ENCODE measurements at regions not wholly inside any gene's neighbourhood (a gene's known extent, or its start where the extent isn't known, plus 50 kb on each side); places are given as distances from the start of the nearest gene placed in this dataset.

GRCh38 chr3:69509288-69509687 lies 123.4 kb upstream of the FRMD4B start:
- intact Hi-C loops (cut with DNase I; ENCODE audit: low total_unique reads): no loop called here
- Histone ChIP-seq H3K9me3 (no peaks in the 10 kb centered on the region), H3K27me3 (no peaks in the 10 kb centered on the region), H3K27ac (no peak overlapping the region), H3K4me1 (peaks cover 6% of the 10 kb centered on the region), H3K36me3 (ENCODE audit: low read depth, missing control alignments) (no peaks in the 10 kb centered on the region), H3K4me3 (no peak overlapping the region)
- DNase-seq: no peak
- no peak for TF ChIP-seq POLR2A (IDR thresholded peaks at IDR 0.05)
- TF ChIP-seq, protein P1, sequence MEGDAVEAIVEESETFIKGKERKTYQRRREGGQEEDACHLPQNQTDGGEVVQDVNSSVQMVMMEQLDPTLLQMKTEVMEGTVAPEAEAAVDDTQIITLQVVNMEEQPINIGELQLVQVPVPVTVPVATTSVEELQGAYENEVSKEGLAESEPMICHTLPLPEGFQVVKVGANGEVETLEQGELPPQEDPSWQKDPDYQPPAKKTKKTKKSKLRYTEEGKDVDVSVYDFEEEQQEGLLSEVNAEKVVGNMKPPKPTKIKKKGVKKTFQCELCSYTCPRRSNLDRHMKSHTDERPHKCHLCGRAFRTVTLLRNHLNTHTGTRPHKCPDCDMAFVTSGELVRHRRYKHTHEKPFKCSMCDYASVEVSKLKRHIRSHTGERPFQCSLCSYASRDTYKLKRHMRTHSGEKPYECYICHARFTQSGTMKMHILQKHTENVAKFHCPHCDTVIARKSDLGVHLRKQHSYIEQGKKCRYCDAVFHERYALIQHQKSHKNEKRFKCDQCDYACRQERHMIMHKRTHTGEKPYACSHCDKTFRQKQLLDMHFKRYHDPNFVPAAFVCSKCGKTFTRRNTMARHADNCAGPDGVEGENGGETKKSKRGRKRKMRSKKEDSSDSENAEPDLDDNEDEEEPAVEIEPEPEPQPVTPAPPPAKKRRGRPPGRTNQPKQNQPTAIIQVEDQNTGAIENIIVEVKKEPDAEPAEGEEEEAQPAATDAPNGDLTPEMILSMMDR (IDR thresholded peaks at IDR 0.05): no peak
- WGBS, 2 donors: 85 to 89% methylated on average over 3 of the region's 3 CpGs

- H3K36me3 ChIP-seq (ENCODE audit: low read depth, missing control alignments): no peaks in the 10 kb centered on the region
- 45 to 48% methylated on average over 7 of the region's 7 CpGs for WGBS, 2 donors
- H3K4me3 ChIP-seq: no peak overlapping the region
- no peak for DNase-seq
- H3K27ac ChIP-seq: no peak overlapping the region
- H3K27me3 ChIP-seq: no peaks in the 10 kb centered on the region
- peaks cover 6% of the 10 kb centered on the region for H3K4me1 ChIP-seq
- TF ChIP-seq, protein P1 (IDR thresholded peaks at IDR 0.05): no peak
- TF ChIP-seq POLR2A (IDR thresholded peaks at IDR 0.05): no peak
- no peaks in the 10 kb centered on the region for H3K9me3 ChIP-seq
- intact Hi-C loops (cut with DNase I; ENCODE audit: low total_unique reads): no loop called here
These were observed 120.0 kb upstream of the FRMD4B start for GRCh38 chr3:69505770-69506407.

DNA sequence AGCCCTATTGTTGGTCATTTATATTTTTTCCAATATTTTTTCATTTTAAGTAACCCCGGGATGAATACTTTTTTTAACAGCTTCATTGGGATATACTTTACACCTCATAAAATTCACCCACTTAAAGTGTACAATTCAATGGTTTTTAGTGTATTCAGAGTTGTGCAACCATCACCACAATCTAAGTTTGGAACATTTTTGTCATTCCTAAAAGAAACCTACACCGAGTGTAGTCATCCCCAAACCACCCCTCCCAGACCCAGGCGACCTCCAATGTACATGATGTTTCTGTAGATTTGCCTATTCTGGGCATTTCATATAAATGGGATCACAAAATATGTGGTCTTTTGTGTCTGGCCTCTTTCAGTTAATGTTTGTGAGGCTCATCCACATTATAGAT lies 118.3 kb upstream of the FRMD4B start:
- Histone ChIP-seq H3K4me3 (no peak overlapping the region), H3K27ac (no peak overlapping the region), H3K36me3 (ENCODE audit: low read depth, missing control alignments) (no peaks in the 10 kb centered on the region), H3K27me3 (no peaks in the 10 kb centered on the region), H3K9me3 (no peaks in the 10 kb centered on the region), H3K4me1 (peaks cover 6% of the 10 kb centered on the region)
- intact Hi-C loops (cut with DNase I; ENCODE audit: low total_unique reads): no loop called here
- no peak for TF ChIP-seq POLR2A (IDR thresholded peaks at IDR 0.05)
- TF ChIP-seq, protein P1 (IDR thresholded peaks at IDR 0.05): no peak
- no peak for DNase-seq
- WGBS, 2 donors: 86 to 87% methylated on average over 3 of the region's 3 CpGs

DNA sequence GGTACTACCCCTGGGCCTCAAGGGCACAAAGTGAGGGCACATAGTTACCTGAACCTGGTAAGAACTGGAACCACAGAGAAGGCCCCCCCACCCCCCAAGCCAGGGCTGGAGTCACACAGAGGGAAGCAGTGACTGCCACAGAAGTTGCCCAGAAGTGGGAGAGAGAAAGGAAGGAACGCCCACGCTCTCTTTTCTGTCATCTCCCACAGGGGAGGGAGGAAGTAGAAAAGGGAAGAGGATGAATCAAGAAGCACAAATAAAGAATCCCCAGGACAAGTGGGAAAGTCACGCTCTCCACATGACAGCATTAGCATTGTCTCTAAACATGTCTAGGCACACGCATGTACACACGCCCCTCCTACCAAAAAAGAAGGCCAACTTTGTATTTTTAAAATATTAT lies 114.7 kb upstream of the FRMD4B start:
- DNase-seq: peak; percentile 22
- WGBS, 2 donors: 79 to 87% methylated on average over 5 of the region's 5 CpGs
- Histone ChIP-seq H3K27me3 (no peaks in the 10 kb centered on the region), H3K36me3 (ENCODE audit: low read depth, missing control alignments) (no peaks in the 10 kb centered on the region), H3K4me3 (no peak overlapping the region), H3K9me3 (no peaks in the 10 kb centered on the region), H3K4me1 (peaks cover under 1% of the 10 kb centered on the region), H3K27ac (peak overlapping the region; percentile 53 to 58)
- intact Hi-C loops (cut with DNase I; ENCODE audit: low total_unique reads): no loop called here
- no peak for TF ChIP-seq POLR2A (IDR thresholded peaks at IDR 0.05)
- TF ChIP-seq, protein P1 (IDR thresholded peaks at IDR 0.05): no peak

GRCh38 chr3:69499899-69500421 lies 114.1 kb upstream of the FRMD4B start:
- 52 to 74% methylated on average over 7 to 9 of the region's 9 CpGs for WGBS, 2 donors
- H3K27ac ChIP-seq: peak overlapping the region; percentile 53 to 58

More at GRCh38 chr3:69499899-69500421, 114.1 kb upstream of the FRMD4B start:
- no peak overlapping the region for H3K4me3 ChIP-seq
- DNase-seq: peak; percentile 62
- no peaks in the 10 kb centered on the region for H3K27me3 ChIP-seq
- no peaks in the 10 kb centered on the region for H3K9me3 ChIP-seq
- no peaks in the 10 kb centered on the region for H3K36me3 ChIP-seq (ENCODE audit: low read depth, missing control alignments)
- TF ChIP-seq, protein P1 (IDR thresholded peaks at IDR 0.05): no peak
- TF ChIP-seq POLR2A (IDR thresholded peaks at IDR 0.05): no peak
- intact Hi-C loops (cut with DNase I; ENCODE audit: low total_unique reads): no loop called here
- H3K4me1 ChIP-seq: no peaks in the 10 kb centered on the region

Data from testis (tissue), 2 donors.